A673 (cell line): ENCODE measurements at regions not wholly inside any gene's neighbourhood (a gene's known extent, or its start where the extent isn't known, plus 50 kb on each side); places are given as distances from the start of the nearest gene placed in this dataset.

Experiments
- BruUV-seq: library from RNA; stranded (reverse); fragments of 400-500 nt; replicated peaks from 2 replicates; lab custom pipeline; 2021; lab: Mats Ljungman, UMichigan
- CTCF ChIA-PET: fragments of 300-600 bp; sonication (Branson Sonifier 250); formaldehyde crosslinking; loops from one replicate; lab custom pipeline; 2022; ENCODE audit warnings: antibody characterized with exemption; lab: Charles Lee
- POLR2A ChIA-PET: fragments of 300-600 bp; sonication (Branson Sonifier 250); formaldehyde crosslinking; loops from one replicate; lab custom pipeline; 2022; ENCODE audit warnings: antibody characterized with exemption; ENCODE audit not compliant: low non-redundant PET; lab: Charles Lee
- DNase-seq: peaks from one replicate; pipeline ENCODE4 v3.0.0-alpha.2; 2015; ENCODE audit warnings: low spot score
- H3K27ac ChIP-seq: fragments of 200-600 bp; sonication (generic); 2 replicates; pipeline ENCODE4 v1.5.1; 2016; ENCODE audit warnings: mixed run types, low read depth, mild to moderate bottlenecking, mixed read lengths, antibody characterized with exemption, low read length; ENCODE audit not compliant: poor library complexity, severe bottlenecking
- H3K27me3 ChIP-seq: fragments of 200-600 bp; sonication (generic); replicated peaks from 2 replicates; pipeline ENCODE4 v1.6.1; 2017; ENCODE audit warnings: mixed run types, low read depth, mild to moderate bottlenecking, mixed read lengths, antibody characterized with exemption, low read length; ENCODE audit not compliant: insufficient read depth, poor library complexity
- H3K36me3 ChIP-seq: fragments of 200-600 bp; sonication (generic); 2 replicates; pipeline ENCODE4 v1.6.1; 2016; ENCODE audit warnings: mixed run types, mild to moderate bottlenecking, mixed read lengths, antibody characterized with exemption, low read length; ENCODE audit not compliant: insufficient read depth, poor library complexity, severe bottlenecking
- H3K4me1 ChIP-seq: fragments of 200-600 bp; sonication (generic); 2 replicates; pipeline ENCODE4 v1.6.1; 2017; ENCODE audit warnings: mixed run types, mild to moderate bottlenecking, mixed read lengths, antibody characterized with exemption, low read length; ENCODE audit not compliant: insufficient read depth, poor library complexity, severe bottlenecking
- H3K4me3 ChIP-seq: fragments of 200-600 bp; sonication (generic); 2 replicates; pipeline ENCODE4 v1.5.1; 2016; ENCODE audit warnings: low read depth, mixed run types, mild to moderate bottlenecking, mixed read lengths, low read length; ENCODE audit not compliant: poor library complexity, severe bottlenecking
- H3K9me3 ChIP-seq: fragments of 200-600 bp; sonication (generic); 2 replicates; pipeline ENCODE4 v1.6.1; 2016; ENCODE audit warnings: mixed run types, low read depth, mild to moderate bottlenecking, mixed read lengths, antibody characterized with exemption, low read length; ENCODE audit not compliant: poor library complexity, severe bottlenecking
- CTCF ChIP-seq: fragments of 300-800, 200-600 bp; sonication (generic); conservative IDR thresholded peaks from 2 replicates; pipeline ENCODE4 v1.5.1; 2017; ENCODE audit warnings: low read depth, mild to moderate bottlenecking, antibody characterized with exemption, low read length, moderate library complexity, mixed read lengths
- EZH2 ChIP-seq: fragments of 200-600 bp; sonication (generic); IDR thresholded peaks from 2 replicates; pipeline ENCODE4 v1.6.1; 2017; ENCODE audit warnings: borderline replicate concordance, low read depth, mild to moderate bottlenecking, mixed read lengths, antibody characterized with exemption, low read length; ENCODE audit not compliant: poor library complexity, severe bottlenecking
- intact Hi-C: fragments of 100-400 bp; cut with micrococcal nuclease; formaldehyde crosslinking; loops from one replicate; pipeline ENCODE4 v1.10.0; 2022; ENCODE audit not compliant: unreplicated experiment

- no peaks in the 10 kb centered on the region for H3K36me3 ChIP-seq
- intact Hi-C loops = no loop called here
- H3K27ac ChIP-seq = no peak overlapping the region
- no peak for DNase-seq
- TF ChIP-seq CTCF (no peak), EZH2 (no peak)
- H3K9me3 ChIP-seq = no peaks in the 10 kb centered on the region
- no peaks in the 10 kb centered on the region for H3K4me1 ChIP-seq
- ChIA-PET POLR2A (interaction anchor here (0.6 kb wide), 1 partner anchor 889 kb away, joined by 3 read pairs; no protein-coding TSS in a partner anchor), CTCF (no interaction called here)
- no peaks in the 10 kb centered on the region for H3K27me3 ChIP-seq
- BruUV-seq = no TSS peak
- H3K4me3 ChIP-seq = no peak overlapping the region
Measured at GRCh38 chr13:64993514-64994164, 2236.5 kb downstream of the PCDH9 start.

GRCh38 chr13:64992314-64992713, 2237.8 kb downstream of the PCDH9 start:
- TF ChIP-seq CTCF (no peak), EZH2 (no peak)
- CTCF ChIA-PET = no interaction called here
- H3K4me1 ChIP-seq = no peaks in the 10 kb centered on the region
- H3K27me3 ChIP-seq = no peaks in the 10 kb centered on the region
- no peak overlapping the region for H3K27ac ChIP-seq
- H3K4me3 ChIP-seq = no peak overlapping the region
- intact Hi-C loops = no loop called here
- POLR2A ChIA-PET = no interaction called here
- H3K9me3 ChIP-seq = no peaks in the 10 kb centered on the region
- no TSS peak for BruUV-seq
- H3K36me3 ChIP-seq = no peaks in the 10 kb centered on the region
- no peak for DNase-seq

GRCh38 chr13:64985075-64985474, 2245.1 kb downstream of the PCDH9 start:
- POLR2A ChIA-PET = no interaction called here
- H3K27ac ChIP-seq = no peak overlapping the region
- H3K4me1 ChIP-seq = no peaks in the 10 kb centered on the region
- TF ChIP-seq CTCF = no peak
- TF ChIP-seq EZH2 = no peak
- no peak overlapping the region for H3K4me3 ChIP-seq
- CTCF ChIA-PET = no interaction called here
- intact Hi-C loops = no loop called here
- no peaks in the 10 kb centered on the region for H3K27me3 ChIP-seq
- no TSS peak for BruUV-seq
- no peaks in the 10 kb centered on the region for H3K9me3 ChIP-seq
- no peaks in the 10 kb centered on the region for H3K36me3 ChIP-seq
- no peak for DNase-seq
